Mammary epithelial cell (primary cell): ENCODE measurements at regions not wholly inside any gene's neighbourhood (a gene's known extent, or its start where the extent isn't known, plus 50 kb on each side); places are given as distances from the start of the nearest gene placed in this dataset.

Experiments
- EZH2 ChIP-seq: IDR thresholded peaks from 2 replicates; pipeline ENCODE4 v1.6.1; 2012; ENCODE audit warnings: low read length, inconsistent platforms, borderline replicate concordance
- TF ChIP-seq, protein P1 (sequence below), 2 donors: IDR thresholded peaks in 1 of 2; conservative IDR thresholded peaks in 1 of 2; 2 replicates each; pipeline ENCODE4 v1.5.1; 2011 to 2012; ENCODE audit warnings: inconsistent platforms in 2 of 2, low read length in 2 of 2, mild to moderate bottlenecking in 2 of 2, control low read depth in 1 of 2, low read depth in 1 of 2; ENCODE audit not compliant: insufficient read depth in 1 of 2; ENCODE audit errors: extremely low read depth in 1 of 2

DNA sequence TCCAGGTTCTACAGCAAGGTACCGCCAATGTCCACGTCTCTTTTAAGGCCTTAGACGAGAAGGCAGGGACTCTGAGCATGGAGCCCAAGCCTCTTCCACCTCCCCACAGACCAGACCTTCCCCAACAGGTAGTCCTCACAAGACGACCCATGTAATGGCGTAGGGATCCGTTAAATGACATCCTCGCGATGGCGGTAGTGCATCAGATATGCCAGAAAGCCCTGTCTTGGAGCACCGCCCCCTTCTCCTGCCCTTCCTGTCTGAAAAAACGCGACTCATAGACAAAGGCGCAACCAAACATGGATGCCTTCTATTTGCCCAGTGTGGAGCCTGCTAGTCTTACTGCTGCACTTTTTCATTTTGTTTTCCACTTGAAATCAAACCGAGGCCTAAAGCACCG is 185.4 kb downstream of the OR13H1 start:
- TF ChIP-seq, protein P1, sequence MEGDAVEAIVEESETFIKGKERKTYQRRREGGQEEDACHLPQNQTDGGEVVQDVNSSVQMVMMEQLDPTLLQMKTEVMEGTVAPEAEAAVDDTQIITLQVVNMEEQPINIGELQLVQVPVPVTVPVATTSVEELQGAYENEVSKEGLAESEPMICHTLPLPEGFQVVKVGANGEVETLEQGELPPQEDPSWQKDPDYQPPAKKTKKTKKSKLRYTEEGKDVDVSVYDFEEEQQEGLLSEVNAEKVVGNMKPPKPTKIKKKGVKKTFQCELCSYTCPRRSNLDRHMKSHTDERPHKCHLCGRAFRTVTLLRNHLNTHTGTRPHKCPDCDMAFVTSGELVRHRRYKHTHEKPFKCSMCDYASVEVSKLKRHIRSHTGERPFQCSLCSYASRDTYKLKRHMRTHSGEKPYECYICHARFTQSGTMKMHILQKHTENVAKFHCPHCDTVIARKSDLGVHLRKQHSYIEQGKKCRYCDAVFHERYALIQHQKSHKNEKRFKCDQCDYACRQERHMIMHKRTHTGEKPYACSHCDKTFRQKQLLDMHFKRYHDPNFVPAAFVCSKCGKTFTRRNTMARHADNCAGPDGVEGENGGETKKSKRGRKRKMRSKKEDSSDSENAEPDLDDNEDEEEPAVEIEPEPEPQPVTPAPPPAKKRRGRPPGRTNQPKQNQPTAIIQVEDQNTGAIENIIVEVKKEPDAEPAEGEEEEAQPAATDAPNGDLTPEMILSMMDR (conservative IDR thresholded peaks at IDR 0.05 in 1 of 2, IDR thresholded peaks at IDR 0.05 in 1 of 2; ENCODE audit: extremely low read depth in 1 of 2, insufficient read depth in 1 of 2, low read depth in 1 of 2, low read length in 2 of 2): peak; percentile 18 to 49
- TF ChIP-seq EZH2: no peak
